ENCODE measurements at regions not wholly inside any gene's neighbourhood (a gene's known extent, or its start where the extent isn't known, plus 50 kb on each side); places are given as distances from the start of the nearest gene placed in this dataset.

DNA sequence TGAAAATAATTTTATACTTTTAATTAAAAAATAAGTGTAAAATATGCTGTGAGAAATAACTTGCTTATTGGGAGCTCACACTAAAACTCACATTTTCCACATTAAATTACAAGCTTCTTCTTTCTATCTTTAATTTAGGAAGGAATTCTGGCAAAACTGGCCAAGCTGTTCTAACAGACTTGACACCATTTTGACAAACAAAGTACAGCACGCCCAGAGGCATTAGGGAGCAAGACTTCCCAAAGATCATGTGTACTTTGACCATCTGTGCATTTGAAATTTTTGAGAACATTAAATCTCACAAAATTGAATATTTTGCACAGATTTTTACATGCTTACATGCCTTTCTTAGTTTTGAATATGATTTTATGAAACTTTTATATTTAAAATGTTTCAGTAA is 1288.4 kb upstream of the CADM2 start:
- H3K27ac ChIP-seq = no peak overlapping the region
- no peak for TF ChIP-seq CTCF (IDR thresholded peaks at IDR 0.05)
- DNase-seq = no peak
- H3K4me1 ChIP-seq = no peaks in the 10 kb centered on the region
- no peak for ATAC-seq
- H3K36me3 ChIP-seq = no peaks in the 10 kb centered on the region
- H3K27me3 ChIP-seq = no peaks in the 10 kb centered on the region
- no peak overlapping the region for H3K4me3 ChIP-seq
- FAIRE-seq = no peak
- intact Hi-C loops (cut with DNase I) = no loop called here
- H3K9me3 ChIP-seq = no peaks in the 10 kb centered on the region
- WGBS, 2 donors = 59 to 78% methylated on average over 1 of the region's 1 CpG

DNA sequence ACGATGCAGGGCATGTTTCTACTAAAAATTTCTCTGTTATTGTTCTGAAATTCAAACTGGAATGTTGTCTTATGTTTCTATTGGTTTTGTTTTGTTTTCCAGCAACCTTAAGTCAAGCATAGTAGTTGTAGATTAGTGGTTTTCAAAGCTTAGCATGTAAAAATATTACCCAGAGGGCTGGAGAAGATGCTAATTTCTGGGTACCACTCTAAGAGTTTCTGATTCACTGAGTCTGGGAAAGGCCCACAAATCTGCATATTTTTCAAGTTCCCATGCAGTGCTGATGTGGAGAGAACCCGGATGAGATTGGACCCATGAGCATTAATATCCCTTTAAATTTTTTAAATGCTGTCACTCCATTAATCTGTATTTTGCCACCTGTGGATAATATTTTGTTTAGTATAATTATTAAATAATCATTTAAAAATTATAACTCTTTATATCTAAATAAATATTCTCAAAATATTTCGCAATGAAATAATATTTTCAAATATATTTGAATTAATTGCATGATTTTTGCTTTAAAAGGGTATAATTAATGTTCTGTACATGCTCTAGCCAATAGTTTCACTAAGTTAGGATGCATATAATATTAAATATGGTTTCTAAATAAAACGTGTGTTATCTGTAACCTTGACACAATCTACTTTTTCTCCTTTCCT is 1274.7 kb upstream of the CADM2 start:
- H3K27ac ChIP-seq = no peak overlapping the region
- no peaks in the 10 kb centered on the region for H3K27me3 ChIP-seq
- no peaks in the 10 kb centered on the region for H3K4me1 ChIP-seq
- no peaks in the 10 kb centered on the region for H3K36me3 ChIP-seq
- no peak for TF ChIP-seq CTCF (IDR thresholded peaks at IDR 0.05)
- ATAC-seq (no peak), DNase-seq (no peak), FAIRE-seq (no peak)
- H3K4me3 ChIP-seq = no peak overlapping the region
- no peaks in the 10 kb centered on the region for H3K9me3 ChIP-seq
- intact Hi-C loops (cut with DNase I) = no loop called here
- 34 to 46% methylated on average over 4 of the region's 4 CpGs for WGBS, 2 donors

DNA sequence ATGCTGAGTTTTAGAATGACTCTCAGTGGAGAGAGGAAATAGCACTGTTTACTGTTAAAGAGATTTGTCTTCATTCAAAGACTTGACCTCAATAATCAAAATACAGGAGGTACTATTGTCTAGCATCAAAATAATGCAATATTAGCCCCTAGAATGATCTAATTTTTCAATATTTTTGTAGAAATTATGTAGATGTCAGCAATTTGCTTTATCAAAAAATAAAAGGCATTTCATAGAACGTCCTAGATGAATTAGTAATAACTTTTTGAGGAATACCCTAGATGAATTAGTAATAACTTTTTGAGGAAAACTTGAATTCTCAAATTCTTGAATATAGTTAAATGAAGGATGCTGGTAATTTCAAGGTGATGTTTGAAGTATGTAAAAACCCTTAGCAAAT is 1252.1 kb upstream of the CADM2 start:
- H3K4me3 ChIP-seq = no peak overlapping the region
- 29 to 36% methylated on average over 1 of the region's 1 CpG for WGBS, 2 donors
- intact Hi-C loops (cut with DNase I) = no loop called here
- no peak for FAIRE-seq
- no peak for TF ChIP-seq CTCF (IDR thresholded peaks at IDR 0.05)
- H3K36me3 ChIP-seq = no peaks in the 10 kb centered on the region
- H3K4me1 ChIP-seq = no peaks in the 10 kb centered on the region
- no peaks in the 10 kb centered on the region for H3K9me3 ChIP-seq
- no peak overlapping the region for H3K27ac ChIP-seq
- no peak for ATAC-seq
- H3K27me3 ChIP-seq = no peaks in the 10 kb centered on the region
- no peak for DNase-seq

GRCh38 chr3:83715307-83715706 is 1243.5 kb upstream of the CADM2 start:
- Histone ChIP-seq H3K4me3 (no peak overlapping the region), H3K27me3 (no peaks in the 10 kb centered on the region), H3K4me1 (no peaks in the 10 kb centered on the region), H3K36me3 (no peaks in the 10 kb centered on the region), H3K27ac (no peak overlapping the region), H3K9me3 (no peaks in the 10 kb centered on the region)
- ATAC-seq (no peak), FAIRE-seq (no peak), DNase-seq (no peak)
- WGBS, 2 donors = 33 to 57% methylated on average over 5 of the region's 5 CpGs
- TF ChIP-seq CTCF (IDR thresholded peaks at IDR 0.05) = no peak
- intact Hi-C loops (cut with DNase I) = no loop called here

DNA sequence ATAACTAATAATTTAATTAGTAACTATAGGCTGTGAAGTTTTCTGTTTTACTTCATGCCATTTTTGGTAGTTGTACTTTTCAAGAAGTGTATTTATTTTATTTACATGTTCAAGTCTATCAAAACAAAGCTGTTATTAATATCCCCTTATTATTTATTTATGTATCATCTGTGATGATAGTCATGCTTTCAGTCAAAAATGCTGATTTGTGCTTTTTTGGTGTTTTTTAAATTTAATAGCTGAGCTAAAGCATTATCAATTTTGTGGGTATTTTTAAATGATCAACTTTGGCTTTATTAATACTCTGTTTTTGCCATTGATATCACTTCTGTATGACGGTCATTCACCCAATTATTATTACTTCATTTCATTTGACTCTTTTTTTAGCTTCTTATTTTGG is 1229.2 kb upstream of the CADM2 start:
- FAIRE-seq = no peak

More for the DNA sequence above, 1229.2 kb upstream of the CADM2 start:
- Histone ChIP-seq H3K4me3 (no peak overlapping the region), H3K27ac (no peak overlapping the region), H3K9me3 (no peaks in the 10 kb centered on the region), H3K4me1 (no peaks in the 10 kb centered on the region), H3K36me3 (no peaks in the 10 kb centered on the region), H3K27me3 (no peaks in the 10 kb centered on the region)
- intact Hi-C loops (cut with DNase I) = no loop called here
- no peak for TF ChIP-seq CTCF (IDR thresholded peaks at IDR 0.05)
- no peak for ATAC-seq
- 53 to 71% methylated on average over 1 of the region's 1 CpG for WGBS, 2 donors
- no peak for DNase-seq

Data from pancreas (tissue), 10 donors.